RWPE2 (cell line): ENCODE measurements at regions not wholly inside any gene's neighbourhood (a gene's known extent, or its start where the extent isn't known, plus 50 kb on each side); places are given as distances from the start of the nearest gene placed in this dataset.

Experiments
- ATAC-seq: fragments of 200-7000 bp; cut with Tn5 transposase; 3 replicates; pipeline ENCODE4 v1.9.1; 2021; ENCODE audit warnings: low read depth
- DNase-seq: peaks from one replicate; pipeline ENCODE4 v3.0.0-alpha.2; 2020; ENCODE audit warnings: low spot score
- H3K27ac ChIP-seq: fragments of 450-650 bp; 2 replicates; pipeline ENCODE4 v1.5.1; 2017; ENCODE audit warnings: mild to moderate bottlenecking; ENCODE audit not compliant: poor library complexity, severe bottlenecking
- H3K27me3 ChIP-seq: fragments of 250-450 bp; sonication (Bioruptor Pico); 2 replicates; pipeline ENCODE4 v1.5.1; 2021; ENCODE audit warnings: mild to moderate bottlenecking, moderate library complexity; ENCODE audit not compliant: insufficient read depth, poor library complexity, severe bottlenecking
- H3K36me3 ChIP-seq: fragments of 250-450 bp; sonication (Bioruptor Pico); 2 replicates; pipeline ENCODE4 v1.5.1; 2020; ENCODE audit warnings: low read depth, mild to moderate bottlenecking, moderate library complexity
- H3K4me1 ChIP-seq: fragments of 250-450 bp; sonication (Bioruptor Pico); 2 replicates; pipeline ENCODE4 v1.5.1; 2021; ENCODE audit warnings: mild to moderate bottlenecking, moderate library complexity; ENCODE audit not compliant: insufficient read depth, poor library complexity, severe bottlenecking
- H3K4me3 ChIP-seq: fragments of 250-450 bp; sonication (Bioruptor Pico); 2 replicates; pipeline ENCODE4 v1.5.1; 2021; ENCODE audit warnings: mild to moderate bottlenecking, moderate library complexity; ENCODE audit not compliant: severe bottlenecking
- H3K9me3 ChIP-seq: fragments of 250-450 bp; sonication (Bioruptor Pico); 2 replicates; pipeline ENCODE4 v1.5.1; 2021; ENCODE audit warnings: mild to moderate bottlenecking, moderate library complexity; ENCODE audit not compliant: severe bottlenecking
- TF ChIP-seq, protein P1 (sequence below): fragments of 450-650 bp; IDR thresholded peaks from one replicate; pipeline ENCODE4 v1.5.1; 2017; ENCODE audit warnings: mild to moderate bottlenecking, moderate library complexity; ENCODE audit not compliant: poor library complexity, severe bottlenecking

DNA sequence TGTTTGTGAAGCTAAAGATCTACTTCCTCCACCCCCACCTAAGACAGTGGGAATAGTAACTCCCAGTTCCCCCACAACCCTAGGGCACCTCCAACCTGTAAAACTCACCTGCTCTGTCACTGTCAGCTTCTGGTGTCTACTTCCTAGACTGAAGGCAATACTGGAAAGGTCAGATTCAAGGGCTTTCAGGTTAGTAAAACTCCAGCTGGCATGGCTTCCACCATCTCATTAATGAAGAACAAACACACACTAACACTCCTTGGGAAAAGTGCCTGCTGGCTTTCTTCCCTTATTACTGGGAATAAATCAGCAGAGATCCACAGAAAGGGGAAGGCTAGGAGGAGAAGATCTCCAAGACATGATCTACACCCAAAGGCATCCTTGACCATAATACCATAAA, 109.9 kb downstream of the TMEM174 start:
- TF ChIP-seq, protein P1, sequence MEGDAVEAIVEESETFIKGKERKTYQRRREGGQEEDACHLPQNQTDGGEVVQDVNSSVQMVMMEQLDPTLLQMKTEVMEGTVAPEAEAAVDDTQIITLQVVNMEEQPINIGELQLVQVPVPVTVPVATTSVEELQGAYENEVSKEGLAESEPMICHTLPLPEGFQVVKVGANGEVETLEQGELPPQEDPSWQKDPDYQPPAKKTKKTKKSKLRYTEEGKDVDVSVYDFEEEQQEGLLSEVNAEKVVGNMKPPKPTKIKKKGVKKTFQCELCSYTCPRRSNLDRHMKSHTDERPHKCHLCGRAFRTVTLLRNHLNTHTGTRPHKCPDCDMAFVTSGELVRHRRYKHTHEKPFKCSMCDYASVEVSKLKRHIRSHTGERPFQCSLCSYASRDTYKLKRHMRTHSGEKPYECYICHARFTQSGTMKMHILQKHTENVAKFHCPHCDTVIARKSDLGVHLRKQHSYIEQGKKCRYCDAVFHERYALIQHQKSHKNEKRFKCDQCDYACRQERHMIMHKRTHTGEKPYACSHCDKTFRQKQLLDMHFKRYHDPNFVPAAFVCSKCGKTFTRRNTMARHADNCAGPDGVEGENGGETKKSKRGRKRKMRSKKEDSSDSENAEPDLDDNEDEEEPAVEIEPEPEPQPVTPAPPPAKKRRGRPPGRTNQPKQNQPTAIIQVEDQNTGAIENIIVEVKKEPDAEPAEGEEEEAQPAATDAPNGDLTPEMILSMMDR = no peak
- no peaks in the 10 kb centered on the region for H3K9me3 ChIP-seq
- no peaks in the 10 kb centered on the region for H3K27me3 ChIP-seq
- ATAC-seq (no peak), DNase-seq (no peak)
- peaks cover 23% of the 10 kb centered on the region for H3K4me1 ChIP-seq
- H3K27ac ChIP-seq = no peak overlapping the region
- H3K4me3 ChIP-seq = no peak overlapping the region
- no peaks in the 10 kb centered on the region for H3K36me3 ChIP-seq

DNA sequence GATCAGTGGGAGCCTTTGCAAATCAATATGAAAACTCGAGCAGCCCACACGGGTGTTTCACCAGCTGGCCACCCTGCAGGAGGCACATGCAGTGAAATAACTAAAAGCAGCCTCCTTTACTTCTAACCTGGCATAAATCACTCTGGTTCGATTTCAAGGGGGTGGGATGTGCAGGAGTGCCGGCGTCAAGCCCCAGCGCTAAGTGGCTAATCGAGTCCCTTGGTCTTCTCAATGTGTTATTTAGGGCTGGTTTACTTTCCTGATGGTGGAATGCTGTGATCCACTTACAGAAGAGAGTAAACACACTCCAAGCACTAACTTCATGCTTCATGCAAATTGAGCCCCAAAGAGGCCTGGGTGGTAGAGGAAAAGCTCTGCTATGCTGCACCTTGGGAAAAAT, 109.4 kb downstream of the TMEM174 start:
- TF ChIP-seq, protein P1 = no peak
- Histone ChIP-seq H3K4me3 (no peak overlapping the region), H3K27me3 (no peaks in the 10 kb centered on the region), H3K27ac (no peak overlapping the region), H3K4me1 (peaks cover 23% of the 10 kb centered on the region), H3K36me3 (no peaks in the 10 kb centered on the region), H3K9me3 (no peaks in the 10 kb centered on the region)
- DNase-seq (no peak), ATAC-seq (no peak)

DNA sequence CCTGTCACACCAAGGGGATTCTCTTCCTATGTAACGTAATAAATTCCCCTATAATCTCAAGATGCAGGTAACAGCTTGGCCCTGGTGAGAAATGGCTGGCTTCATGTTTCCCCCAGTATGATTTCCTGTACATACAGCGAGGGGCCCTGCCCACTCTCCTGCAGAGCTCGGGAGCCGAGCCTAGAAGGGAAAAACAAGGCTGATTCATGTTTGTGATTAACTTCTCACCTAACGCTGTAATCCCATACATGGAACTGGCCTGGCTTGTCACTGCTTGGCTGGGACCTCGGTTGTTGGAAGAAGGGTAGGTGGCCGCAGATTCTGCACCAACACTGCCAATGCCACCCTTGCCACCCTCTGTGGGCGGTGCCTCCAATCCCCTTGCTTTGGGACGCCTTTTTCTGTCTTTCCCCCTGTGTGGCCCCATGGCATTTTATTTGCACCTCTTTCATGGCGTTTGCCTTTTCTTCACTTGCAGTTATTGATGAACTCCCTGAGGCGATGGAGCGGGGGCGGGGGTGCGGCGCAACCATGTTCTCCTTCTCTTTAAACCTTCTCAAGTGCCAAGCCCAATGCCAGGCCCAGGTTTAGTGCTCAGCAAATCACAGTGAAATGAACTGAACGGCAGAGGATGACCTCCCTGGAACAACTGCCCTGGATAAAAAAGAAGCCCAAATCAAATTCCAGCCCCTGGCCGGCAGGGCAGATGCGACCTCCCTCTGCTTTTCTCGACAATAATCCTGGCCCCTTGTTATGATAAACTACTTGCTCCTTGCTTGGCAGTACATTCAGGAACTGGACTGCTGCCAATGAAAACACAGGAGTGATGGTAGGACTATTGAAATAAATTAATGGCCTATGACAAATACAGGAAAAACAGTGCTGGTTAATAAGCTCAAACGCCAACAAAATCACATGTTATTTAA, 108.1 kb downstream of the TMEM174 start:
- ATAC-seq (peak; percentile 75), DNase-seq (no peak)
- no peaks in the 10 kb centered on the region for H3K9me3 ChIP-seq
- TF ChIP-seq, protein P1 = no peak
- no peaks in the 10 kb centered on the region for H3K27me3 ChIP-seq
- H3K4me3 ChIP-seq = no peak overlapping the region
- no peaks in the 10 kb centered on the region for H3K36me3 ChIP-seq
- H3K4me1 ChIP-seq = peaks cover 23% of the 10 kb centered on the region
- H3K27ac ChIP-seq = peak overlapping the region; percentile 4

DNA sequence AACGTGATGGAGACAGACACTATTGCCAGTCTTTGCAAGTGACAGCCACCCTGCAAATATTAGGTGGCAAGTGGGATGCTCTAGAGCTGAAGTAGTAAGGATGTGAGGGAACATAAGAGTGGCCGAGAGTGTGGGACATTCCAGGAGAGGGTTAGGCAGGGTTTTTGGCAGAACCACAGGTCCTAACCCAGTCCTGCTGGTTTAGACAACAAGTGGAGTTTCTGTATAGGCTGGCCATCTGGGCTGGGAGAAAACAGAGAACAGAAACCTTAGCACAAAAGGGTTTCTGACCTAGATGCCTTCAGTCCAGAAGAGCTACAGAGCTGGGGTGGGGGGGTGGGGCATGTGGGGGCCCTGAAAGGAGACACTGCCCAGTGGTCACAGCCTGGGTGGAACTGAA, 107.4 kb downstream of the TMEM174 start:
- TF ChIP-seq, protein P1 = no peak
- H3K27ac ChIP-seq = peak overlapping the region; percentile 4
- no peaks in the 10 kb centered on the region for H3K36me3 ChIP-seq
- H3K4me3 ChIP-seq = no peak overlapping the region
- H3K9me3 ChIP-seq = no peaks in the 10 kb centered on the region
- H3K4me1 ChIP-seq = peaks cover 23% of the 10 kb centered on the region
- DNase-seq = no peak
- no peak for ATAC-seq
- no peaks in the 10 kb centered on the region for H3K27me3 ChIP-seq

DNA sequence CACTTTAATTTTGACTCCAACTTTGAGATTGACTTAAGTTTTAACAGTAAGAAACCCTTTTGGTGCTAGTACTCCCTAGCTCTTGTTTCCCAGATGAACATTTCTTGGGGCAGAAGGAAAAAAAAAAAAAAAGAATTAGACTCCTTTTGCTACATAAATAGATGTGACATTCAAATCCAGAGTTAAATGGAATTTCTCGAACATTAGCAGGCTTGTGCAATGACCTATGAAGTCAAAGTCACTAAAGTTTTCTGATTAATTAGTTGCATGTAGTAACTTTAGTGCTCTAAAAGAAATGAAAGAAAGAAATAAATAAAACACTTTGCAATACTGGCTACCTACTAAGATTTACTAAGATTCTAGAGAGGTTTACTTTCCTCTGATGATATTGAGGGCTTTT, 106.8 kb downstream of the TMEM174 start:
- no peaks in the 10 kb centered on the region for H3K27me3 ChIP-seq
- H3K4me1 ChIP-seq = peaks cover 23% of the 10 kb centered on the region
- DNase-seq = no peak
- TF ChIP-seq, protein P1 = no peak
- H3K36me3 ChIP-seq = no peaks in the 10 kb centered on the region
- H3K4me3 ChIP-seq = no peak overlapping the region
- no peak for ATAC-seq
- H3K27ac ChIP-seq = no peak overlapping the region
- no peaks in the 10 kb centered on the region for H3K9me3 ChIP-seq
